Smooth muscle cell (in vitro differentiated cells): ENCODE measurements at regions not wholly inside any gene's neighbourhood (a gene's known extent, or its start where the extent isn't known, plus 50 kb on each side); places are given as distances from the start of the nearest gene placed in this dataset.

ENCODE experiments used
- DNase-seq: peaks from one replicate; lab custom pipeline; 2025; ENCODE audit not compliant: unreplicated experiment; lab: John Stamatoyannopoulos, UW
- H2AFZ ChIP-seq: fragments of 200-600 bp; sonication (generic); 2 replicates; pipeline ENCODE4 v1.6.0; 2016; ENCODE audit warnings: antibody characterized with exemption, low read depth, mild to moderate bottlenecking
- H3F3A ChIP-seq: fragments of 200-600 bp; sonication (generic); 2 replicates; pipeline ENCODE4 v1.6.0; 2017; ENCODE audit warnings: antibody characterized with exemption, low read depth
- H3K27ac ChIP-seq: fragments of 200-600 bp; sonication (generic); 2 replicates; pipeline ENCODE4 v1.5.1; 2016; ENCODE audit warnings: low read depth, mild to moderate bottlenecking
- H3K27me3 ChIP-seq: fragments of 200-600 bp; sonication (generic); 2 replicates; pipeline ENCODE4 v1.6.1; 2016; ENCODE audit warnings: low read depth, mild to moderate bottlenecking
- H3K36me3 ChIP-seq: fragments of 200-600 bp; sonication (generic); 2 replicates; pipeline ENCODE4 v1.5.1; 2016; ENCODE audit warnings: low read depth
- H3K4me1 ChIP-seq: fragments of 200-600 bp; sonication (generic); 2 replicates; pipeline ENCODE4 v1.5.1; 2016; ENCODE audit warnings: low read depth
- H3K4me2 ChIP-seq: fragments of 200-600 bp; sonication (generic); 2 replicates; pipeline ENCODE4 v1.6.0; 2016; ENCODE audit warnings: mild to moderate bottlenecking
- H3K4me3 ChIP-seq: fragments of 200-600 bp; sonication (generic); 2 replicates; pipeline ENCODE4 v1.5.1; 2016; ENCODE audit warnings: mild to moderate bottlenecking
- H3K79me2 ChIP-seq: fragments of 200-600 bp; sonication (generic); 2 replicates; pipeline ENCODE4 v1.6.0; 2016; ENCODE audit warnings: low read depth, mild to moderate bottlenecking
- H3K9ac ChIP-seq: fragments of 200-600 bp; sonication (generic); 2 replicates; pipeline ENCODE4 v1.6.0; 2016; ENCODE audit warnings: low read depth
- H3K9me3 ChIP-seq: fragments of 200-600 bp; sonication (generic); replicated peaks from 2 replicates; pipeline ENCODE4 v1.5.1; 2016; ENCODE audit warnings: low read depth
- H4K20me1 ChIP-seq: fragments of 200-600 bp; sonication (generic); 2 replicates; pipeline ENCODE4 v1.6.0; 2016; ENCODE audit warnings: low read depth
- WGBS: methylation state at CpG from one replicate; pipeline ENCODE4 v1.1.7; 2016; ENCODE audit warnings: low lambda C conversion rate; 5-methylcytosine and 5-hydroxymethylcytosine counted together
- TF ChIP-seq, protein P1 (sequence below): fragments of 200-600 bp; sonication (generic); IDR thresholded peaks from 2 replicates; pipeline ENCODE4 v1.5.1; 2017; ENCODE audit warnings: borderline replicate concordance, mild to moderate bottlenecking, antibody characterized with exemption; ENCODE audit not compliant: insufficient read depth, poor library complexity, severe bottlenecking

DNA sequence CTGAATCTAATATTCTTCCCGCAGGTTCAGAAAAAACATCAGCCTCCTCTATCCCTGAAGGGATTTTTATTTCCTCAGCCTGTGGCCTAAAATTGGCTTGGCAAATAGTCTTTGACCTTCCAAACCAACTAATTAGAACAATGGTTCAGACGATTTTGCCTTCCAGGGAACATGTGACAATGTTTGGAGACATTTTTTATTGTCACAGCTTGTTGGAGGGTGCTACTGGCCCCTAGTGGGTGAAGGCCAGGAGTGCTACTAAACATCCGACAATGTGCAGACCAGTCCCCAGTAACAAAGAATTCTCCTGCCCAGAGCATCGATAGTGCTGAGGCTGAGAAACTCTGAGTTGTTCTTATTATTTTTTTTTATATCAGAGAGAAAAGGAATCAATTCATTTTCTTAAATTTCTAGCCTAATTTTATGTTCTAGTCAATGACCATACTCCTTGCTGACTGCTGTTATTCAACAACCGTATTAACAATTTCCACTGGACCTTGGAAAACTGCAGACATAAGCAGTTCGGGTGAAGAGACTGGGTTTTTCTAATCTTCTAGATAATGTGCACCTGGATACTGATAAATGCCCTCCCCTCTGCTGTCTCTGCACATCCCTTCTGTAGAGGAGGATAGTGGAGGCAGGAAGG lies 280.7 kb downstream of the LMX1A start:
- H4K20me1 ChIP-seq: no peaks in the 10 kb centered on the region
- H3K27me3 ChIP-seq: no peaks in the 10 kb centered on the region
- no peaks in the 10 kb centered on the region for H3K79me2 ChIP-seq
- H3K4me2 ChIP-seq: no peak overlapping the region
- no peak overlapping the region for H3K27ac ChIP-seq
- no peak overlapping the region for H3K4me3 ChIP-seq
- no peaks in the 10 kb centered on the region for H3F3A ChIP-seq
- no peaks in the 10 kb centered on the region for H3K9me3 ChIP-seq
- no peak overlapping the region for H2AFZ ChIP-seq
- H3K36me3 ChIP-seq: no peaks in the 10 kb centered on the region
- TF ChIP-seq, protein P1, sequence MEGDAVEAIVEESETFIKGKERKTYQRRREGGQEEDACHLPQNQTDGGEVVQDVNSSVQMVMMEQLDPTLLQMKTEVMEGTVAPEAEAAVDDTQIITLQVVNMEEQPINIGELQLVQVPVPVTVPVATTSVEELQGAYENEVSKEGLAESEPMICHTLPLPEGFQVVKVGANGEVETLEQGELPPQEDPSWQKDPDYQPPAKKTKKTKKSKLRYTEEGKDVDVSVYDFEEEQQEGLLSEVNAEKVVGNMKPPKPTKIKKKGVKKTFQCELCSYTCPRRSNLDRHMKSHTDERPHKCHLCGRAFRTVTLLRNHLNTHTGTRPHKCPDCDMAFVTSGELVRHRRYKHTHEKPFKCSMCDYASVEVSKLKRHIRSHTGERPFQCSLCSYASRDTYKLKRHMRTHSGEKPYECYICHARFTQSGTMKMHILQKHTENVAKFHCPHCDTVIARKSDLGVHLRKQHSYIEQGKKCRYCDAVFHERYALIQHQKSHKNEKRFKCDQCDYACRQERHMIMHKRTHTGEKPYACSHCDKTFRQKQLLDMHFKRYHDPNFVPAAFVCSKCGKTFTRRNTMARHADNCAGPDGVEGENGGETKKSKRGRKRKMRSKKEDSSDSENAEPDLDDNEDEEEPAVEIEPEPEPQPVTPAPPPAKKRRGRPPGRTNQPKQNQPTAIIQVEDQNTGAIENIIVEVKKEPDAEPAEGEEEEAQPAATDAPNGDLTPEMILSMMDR: peak; percentile 63
- H3K4me1 ChIP-seq: no peaks in the 10 kb centered on the region
- 58% methylated on average over 6 of the region's 6 CpGs for WGBS
- DNase-seq: no peak
- no peak overlapping the region for H3K9ac ChIP-seq

- no peaks in the 10 kb centered on the region for H4K20me1 ChIP-seq
- no peaks in the 10 kb centered on the region for H3K36me3 ChIP-seq
- no peak overlapping the region for H3K4me2 ChIP-seq
- no peak overlapping the region for H3K9ac ChIP-seq
- no peaks in the 10 kb centered on the region for H3K27me3 ChIP-seq
- H3K9me3 ChIP-seq: no peaks in the 10 kb centered on the region
- H3K27ac ChIP-seq: no peak overlapping the region
- H3F3A ChIP-seq: no peaks in the 10 kb centered on the region
- TF ChIP-seq, protein P1: peak; percentile 82
- no peaks in the 10 kb centered on the region for H3K4me1 ChIP-seq
- WGBS: 30% methylated on average over 7 of the region's 7 CpGs
- no peak overlapping the region for H3K4me3 ChIP-seq
- H3K79me2 ChIP-seq: no peaks in the 10 kb centered on the region
- no peak for DNase-seq
- H2AFZ ChIP-seq: no peak overlapping the region
Observed at GRCh38 chr1:165073185-165074007, 283.1 kb downstream of the LMX1A start.

- TF ChIP-seq, protein P1: no peak
- H3K27ac ChIP-seq: no peak overlapping the region
- no peaks in the 10 kb centered on the region for H3K9me3 ChIP-seq
- H3K36me3 ChIP-seq: no peaks in the 10 kb centered on the region
- no peaks in the 10 kb centered on the region for H3K4me1 ChIP-seq
- H3K79me2 ChIP-seq: no peaks in the 10 kb centered on the region
- H3K4me3 ChIP-seq: no peak overlapping the region
- no peak overlapping the region for H3K4me2 ChIP-seq
- no peaks in the 10 kb centered on the region for H3K27me3 ChIP-seq
- no peaks in the 10 kb centered on the region for H3F3A ChIP-seq
- H4K20me1 ChIP-seq: no peaks in the 10 kb centered on the region
- 94% methylated on average over 4 of the region's 4 CpGs for WGBS
- no peak for DNase-seq
- no peak overlapping the region for H2AFZ ChIP-seq
- H3K9ac ChIP-seq: no peak overlapping the region
Observed at GRCh38 chr1:165070675-165071074, 285.8 kb downstream of the LMX1A start.

DNA sequence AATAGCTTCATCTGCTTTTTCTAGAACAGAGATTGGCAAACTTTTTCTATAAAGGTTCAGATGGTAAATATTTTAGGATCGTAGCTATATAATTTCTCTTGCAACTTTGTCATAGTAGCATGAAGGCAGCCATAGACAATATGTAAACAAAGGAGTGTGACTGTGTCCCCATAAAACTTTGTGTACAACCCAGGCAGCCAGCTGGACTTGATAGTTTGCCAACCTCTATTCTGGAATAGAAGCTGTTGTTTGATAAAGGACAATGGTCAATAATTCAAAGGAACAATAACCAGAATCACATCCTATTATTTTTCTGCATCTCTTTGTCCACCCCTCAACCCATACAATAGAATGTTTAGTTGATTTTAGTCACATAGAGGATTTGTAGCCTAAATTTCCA lies 286.7 kb downstream of the LMX1A start:
- no peak for DNase-seq
- no peaks in the 10 kb centered on the region for H4K20me1 ChIP-seq
- no peak overlapping the region for H3K4me2 ChIP-seq
- H3K4me1 ChIP-seq: no peaks in the 10 kb centered on the region
- no peaks in the 10 kb centered on the region for H3K79me2 ChIP-seq
- H3K9me3 ChIP-seq: no peaks in the 10 kb centered on the region
- H3K9ac ChIP-seq: no peak overlapping the region
- H3K4me3 ChIP-seq: no peak overlapping the region
- WGBS: 58% methylated on average over 1 of the region's 1 CpG
- no peaks in the 10 kb centered on the region for H3K36me3 ChIP-seq
- H3K27ac ChIP-seq: no peak overlapping the region
- TF ChIP-seq, protein P1: no peak
- no peaks in the 10 kb centered on the region for H3F3A ChIP-seq
- no peaks in the 10 kb centered on the region for H3K27me3 ChIP-seq
- H2AFZ ChIP-seq: no peak overlapping the region
